ENCODE measurements at regions not wholly inside any gene's neighbourhood (a gene's known extent, or its start where the extent isn't known, plus 50 kb on each side); places are given as distances from the start of the nearest gene placed in this dataset.

DNA sequence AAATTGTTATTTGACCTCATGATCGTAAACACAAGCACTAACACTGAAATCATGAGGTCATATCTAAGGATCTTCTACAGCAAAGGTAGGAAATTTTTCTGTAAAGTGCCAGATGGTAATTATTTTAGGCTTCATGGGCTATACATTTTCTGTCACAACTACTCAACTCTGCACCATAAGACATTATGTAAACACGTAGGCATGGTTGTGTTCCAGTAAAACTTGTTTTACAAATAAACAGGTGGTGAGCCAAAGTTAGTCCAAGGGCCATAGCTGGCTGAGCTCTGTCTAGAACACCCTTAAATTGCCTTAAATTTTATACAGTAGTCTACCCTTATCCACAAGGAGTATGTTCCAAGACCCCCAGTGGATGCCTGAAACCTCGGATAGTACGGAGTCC, 147.3 kb upstream of the CYP1B1 start:
- TF ChIP-seq CTCF (IDR thresholded peaks at IDR 0.05) (no peak), POLR2A (IDR thresholded peaks at IDR 0.05) (no peak)

Measured in right lobe of liver (tissue), 4 donors.